ENCODE measurements at regions not wholly inside any gene's neighbourhood (a gene's known extent, or its start where the extent isn't known, plus 50 kb on each side); places are given as distances from the start of the nearest gene placed in this dataset.

GRCh38 chr6:8556370-8557013, 121.1 kb upstream of the SLC35B3 start:
- Mint-ChIP-seq H3K9me3 (peaks cover 0 to 4% (median 0%) of the 10 kb centered on the region in 3 donors), H3K27ac (no peak overlapping the region), H3K4me1 (no peaks in the 10 kb centered on the region), H3K27me3 (no peaks in the 10 kb centered on the region), H3K36me3 (no peaks in the 10 kb centered on the region), H3K4me3 (no peak overlapping the region)
- DNase-seq (no peak), ATAC-seq (replicated peaks in 1 of 4) (no peak)
- Histone ChIP-seq H3K4me1 (ENCODE audit: control insufficient read depth in 1 of 2, extremely low read depth in 1 of 2, insufficient read depth in 2 of 2, low read length in 2 of 2) (no peaks in the 10 kb centered on the region), H3K36me3 (ENCODE audit: control insufficient read depth in 2 of 2, extremely low read depth in 1 of 2, insufficient read depth in 1 of 2, low read length in 1 of 2) (no peaks in the 10 kb centered on the region), H3K27me3 (replicated peaks in 1 of 2; ENCODE audit: control insufficient read depth in 2 of 2, extremely low read depth in 1 of 2, insufficient read depth in 2 of 2, low read length in 1 of 2) (no peaks in the 10 kb centered on the region), H3K27ac (ENCODE audit: low read length) (no peak overlapping the region), H3K4me3 (ENCODE audit: control insufficient read depth in 1 of 2, extremely low read depth in 1 of 2, low read length in 1 of 2) (no peak overlapping the region), H3K9me3 (no peaks in the 10 kb centered on the region)
- no CpG with 5 or more reads among the region's 1 CpG for WGBS (ENCODE audit: insufficient coverage)
- ChIA-PET CTCF (no interaction called here), POLR2A (no interaction called here)

GRCh38 chr6:8551993-8552392, 116.6 kb upstream of the SLC35B3 start:
- no peaks in the 10 kb centered on the region for H3K36me3 ChIP-seq (ENCODE audit: control insufficient read depth in 2 of 2, extremely low read depth in 1 of 2, insufficient read depth in 1 of 2, low read length in 1 of 2)
- H3K4me3 ChIP-seq (ENCODE audit: control insufficient read depth in 1 of 2, extremely low read depth in 1 of 2, low read length in 1 of 2), result no peak overlapping the region
- peaks cover 0 to 4% (median 0%) of the 10 kb centered on the region in 3 donors for H3K9me3 Mint-ChIP-seq
- no peaks in the 10 kb centered on the region for H3K27me3 Mint-ChIP-seq
- ChIA-PET CTCF (no interaction called here), POLR2A (interaction anchor here in 1 of 2 donors (0.5 kb wide), 1 partner anchor 369 kb away, joined by 3 read pairs; no protein-coding TSS in a partner anchor)
- no peaks in the 10 kb centered on the region for H3K4me1 Mint-ChIP-seq
- no peak overlapping the region for H3K4me3 Mint-ChIP-seq
- H3K27ac Mint-ChIP-seq, result no peak overlapping the region
- no peaks in the 10 kb centered on the region for H3K27me3 ChIP-seq (replicated peaks in 1 of 2; ENCODE audit: control insufficient read depth in 2 of 2, extremely low read depth in 1 of 2, insufficient read depth in 2 of 2, low read length in 1 of 2)
- H3K9me3 ChIP-seq, result no peaks in the 10 kb centered on the region
- H3K36me3 Mint-ChIP-seq, result no peaks in the 10 kb centered on the region
- DNase-seq (no peak), ATAC-seq (replicated peaks in 1 of 4) (no peak)
- H3K4me1 ChIP-seq (ENCODE audit: control insufficient read depth in 1 of 2, extremely low read depth in 1 of 2, insufficient read depth in 2 of 2, low read length in 2 of 2), result no peaks in the 10 kb centered on the region
- no CpG with 5 or more reads among the region's 2 CpGs for WGBS (ENCODE audit: insufficient coverage)
- H3K27ac ChIP-seq (ENCODE audit: low read length), result no peak overlapping the region

GRCh38 chr6:8551386-8551785, 116.0 kb upstream of the SLC35B3 start:
- POLR2A ChIA-PET, result no interaction called here
- DNase-seq (no peak), ATAC-seq (replicated peaks in 1 of 4) (no peak)
- Histone ChIP-seq H3K4me3 (ENCODE audit: control insufficient read depth in 1 of 2, extremely low read depth in 1 of 2, low read length in 1 of 2) (no peak overlapping the region), H3K9me3 (no peaks in the 10 kb centered on the region), H3K27me3 (replicated peaks in 1 of 2; ENCODE audit: control insufficient read depth in 2 of 2, extremely low read depth in 1 of 2, insufficient read depth in 2 of 2, low read length in 1 of 2) (no peaks in the 10 kb centered on the region), H3K4me1 (ENCODE audit: control insufficient read depth in 1 of 2, extremely low read depth in 1 of 2, insufficient read depth in 2 of 2, low read length in 2 of 2) (no peaks in the 10 kb centered on the region), H3K36me3 (ENCODE audit: control insufficient read depth in 2 of 2, extremely low read depth in 1 of 2, insufficient read depth in 1 of 2, low read length in 1 of 2) (no peaks in the 10 kb centered on the region), H3K27ac (ENCODE audit: low read length) (no peak overlapping the region)
- no peaks in the 10 kb centered on the region for H3K27me3 Mint-ChIP-seq
- H3K36me3 Mint-ChIP-seq, result no peaks in the 10 kb centered on the region
- no peak overlapping the region for H3K27ac Mint-ChIP-seq
- no peak overlapping the region for H3K4me3 Mint-ChIP-seq
- H3K9me3 Mint-ChIP-seq, result peaks cover 0 to 4% (median 0%) of the 10 kb centered on the region in 3 donors
- no peaks in the 10 kb centered on the region for H3K4me1 Mint-ChIP-seq
- CTCF ChIA-PET, result no interaction called here
- no CpG with 5 or more reads among the region's 2 CpGs for whole genome bisulfite sequencing (ENCODE audit: insufficient coverage)

DNA sequence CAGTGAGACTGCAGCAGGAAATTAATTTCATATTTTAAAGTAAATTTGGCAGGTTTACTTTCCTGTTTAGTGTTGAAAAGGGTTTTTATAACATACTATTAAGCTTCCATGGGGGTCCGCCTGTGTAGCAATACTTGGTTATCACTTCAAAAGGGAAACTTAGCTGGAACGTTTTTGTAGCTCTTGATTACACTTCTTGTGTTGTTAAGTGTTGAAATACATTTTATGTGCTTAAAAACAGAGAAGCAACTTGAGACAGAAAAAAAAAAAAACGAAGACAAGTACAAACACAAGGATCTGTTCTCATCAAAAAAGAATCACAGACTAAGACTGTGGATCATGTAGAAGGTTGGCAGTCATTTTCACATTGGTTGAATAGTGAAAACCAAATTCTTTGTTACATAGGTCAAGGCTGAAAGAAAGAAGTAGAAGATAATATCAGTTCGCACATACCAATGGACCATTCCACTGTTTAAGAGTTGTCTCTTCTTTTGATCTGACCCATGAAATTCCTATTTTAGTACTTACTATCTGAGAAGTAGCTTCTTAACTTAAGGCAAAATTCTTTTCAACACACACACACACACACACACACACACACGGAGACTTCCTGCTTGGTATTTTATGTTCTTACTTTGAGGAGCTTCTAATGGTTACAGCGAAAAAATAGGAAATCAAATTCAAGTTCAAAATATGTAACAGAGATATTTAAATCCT, 113.9 kb upstream of the SLC35B3 start:
- no peak overlapping the region for H3K27ac ChIP-seq (ENCODE audit: low read length)
- H3K27me3 ChIP-seq (replicated peaks in 1 of 2; ENCODE audit: control insufficient read depth in 2 of 2, extremely low read depth in 1 of 2, insufficient read depth in 2 of 2, low read length in 1 of 2), result no peaks in the 10 kb centered on the region
- H3K4me1 Mint-ChIP-seq, result no peaks in the 10 kb centered on the region
- ChIA-PET POLR2A (interaction anchor here in 1 of 2 donors (0.5 kb wide), 1 partner anchor 19 kb away, joined by 3 read pairs; no protein-coding TSS in a partner anchor), CTCF (interaction anchor here in 1 of 2 donors (0.7 kb wide), 1 partner anchor 64 kb away, joined by 6 read pairs; no protein-coding TSS in a partner anchor)
- H3K36me3 Mint-ChIP-seq, result no peaks in the 10 kb centered on the region
- no peak overlapping the region for H3K4me3 Mint-ChIP-seq
- no peak overlapping the region for H3K4me3 ChIP-seq (ENCODE audit: control insufficient read depth in 1 of 2, extremely low read depth in 1 of 2, low read length in 1 of 2)
- H3K27ac Mint-ChIP-seq, result no peak overlapping the region
- WGBS (ENCODE audit: insufficient coverage), result no CpG with 5 or more reads among the region's 6 CpGs
- ATAC-seq (replicated peaks in 1 of 4) (no peak), DNase-seq (no peak)
- H3K9me3 ChIP-seq, result no peaks in the 10 kb centered on the region
- H3K4me1 ChIP-seq (ENCODE audit: control insufficient read depth in 1 of 2, extremely low read depth in 1 of 2, insufficient read depth in 2 of 2, low read length in 2 of 2), result no peaks in the 10 kb centered on the region
- peaks cover 0 to 4% (median 0%) of the 10 kb centered on the region in 3 donors for H3K9me3 Mint-ChIP-seq
- H3K36me3 ChIP-seq (ENCODE audit: control insufficient read depth in 2 of 2, extremely low read depth in 1 of 2, insufficient read depth in 1 of 2, low read length in 1 of 2), result no peaks in the 10 kb centered on the region
- H3K27me3 Mint-ChIP-seq, result no peaks in the 10 kb centered on the region

- no peaks in the 10 kb centered on the region for H3K9me3 ChIP-seq
- ChIA-PET CTCF (no interaction called here), POLR2A (no interaction called here)
- DNase-seq, result no peak
- Mint-ChIP-seq H3K4me1 (no peaks in the 10 kb centered on the region), H3K27me3 (peaks cover 0 to 5% of the 10 kb centered on the region in 2 donors), H3K36me3 (no peaks in the 10 kb centered on the region), H3K9me3 (peaks cover 0 to 7% (median 2%) of the 10 kb centered on the region in 3 donors), H3K4me3 (no peak overlapping the region), H3K27ac (no peak overlapping the region)
- H3K4me1 ChIP-seq (ENCODE audit: control insufficient read depth in 1 of 2, extremely low read depth in 1 of 2, insufficient read depth in 2 of 2, low read length in 2 of 2), result no peaks in the 10 kb centered on the region
- H3K36me3 ChIP-seq (ENCODE audit: control insufficient read depth in 2 of 2, extremely low read depth in 1 of 2, insufficient read depth in 1 of 2, low read length in 1 of 2), result no peaks in the 10 kb centered on the region
- 68% methylated on average over 3 of the region's 7 CpGs for WGBS (ENCODE audit: insufficient coverage)
- no peaks in the 10 kb centered on the region for H3K27me3 ChIP-seq (replicated peaks in 1 of 2; ENCODE audit: control insufficient read depth in 2 of 2, extremely low read depth in 1 of 2, insufficient read depth in 2 of 2, low read length in 1 of 2)
- H3K27ac ChIP-seq (ENCODE audit: low read length), result no peak overlapping the region
- no peak overlapping the region for H3K4me3 ChIP-seq (ENCODE audit: control insufficient read depth in 1 of 2, extremely low read depth in 1 of 2, low read length in 1 of 2)
- no peak for ATAC-seq (replicated peaks in 1 of 4)
Measured at GRCh38 chr6:8546496-8546895, 111.2 kb upstream of the SLC35B3 start.

- ChIA-PET CTCF (no interaction called here), POLR2A (no interaction called here)
- H3K27me3 Mint-ChIP-seq, result peaks cover 0 to 5% of the 10 kb centered on the region in 2 donors
- Histone ChIP-seq H3K4me3 (ENCODE audit: control insufficient read depth in 1 of 2, extremely low read depth in 1 of 2, low read length in 1 of 2) (no peak overlapping the region), H3K36me3 (ENCODE audit: control insufficient read depth in 2 of 2, extremely low read depth in 1 of 2, insufficient read depth in 1 of 2, low read length in 1 of 2) (no peaks in the 10 kb centered on the region), H3K9me3 (no peaks in the 10 kb centered on the region), H3K4me1 (ENCODE audit: control insufficient read depth in 1 of 2, extremely low read depth in 1 of 2, insufficient read depth in 2 of 2, low read length in 2 of 2) (no peaks in the 10 kb centered on the region), H3K27ac (ENCODE audit: low read length) (no peak overlapping the region), H3K27me3 (replicated peaks in 1 of 2; ENCODE audit: control insufficient read depth in 2 of 2, extremely low read depth in 1 of 2, insufficient read depth in 2 of 2, low read length in 1 of 2) (no peaks in the 10 kb centered on the region)
- no peaks in the 10 kb centered on the region for H3K36me3 Mint-ChIP-seq
- no peaks in the 10 kb centered on the region for H3K4me1 Mint-ChIP-seq
- no peak overlapping the region for H3K27ac Mint-ChIP-seq
- H3K4me3 Mint-ChIP-seq, result no peak overlapping the region
- WGBS (ENCODE audit: insufficient coverage), result 88% methylated on average over 1 of the region's 1 CpG
- ATAC-seq (replicated peaks in 1 of 4) (no peak), DNase-seq (no peak)
- H3K9me3 Mint-ChIP-seq, result peaks cover 0 to 14% (median 9%) of the 10 kb centered on the region in 3 donors
Measured at GRCh38 chr6:8545336-8545735, 110.0 kb upstream of the SLC35B3 start.
